ENCODE measurements at regions not wholly inside any gene's neighbourhood (a gene's known extent, or its start where the extent isn't known, plus 50 kb on each side); places are given as distances from the start of the nearest gene placed in this dataset.

- no peak for DNase-seq (ENCODE audit: low read depth)
- no peak overlapping the region for H3K4me3 ChIP-seq (ENCODE audit: low read depth, low read length)
- TF ChIP-seq, protein P1, sequence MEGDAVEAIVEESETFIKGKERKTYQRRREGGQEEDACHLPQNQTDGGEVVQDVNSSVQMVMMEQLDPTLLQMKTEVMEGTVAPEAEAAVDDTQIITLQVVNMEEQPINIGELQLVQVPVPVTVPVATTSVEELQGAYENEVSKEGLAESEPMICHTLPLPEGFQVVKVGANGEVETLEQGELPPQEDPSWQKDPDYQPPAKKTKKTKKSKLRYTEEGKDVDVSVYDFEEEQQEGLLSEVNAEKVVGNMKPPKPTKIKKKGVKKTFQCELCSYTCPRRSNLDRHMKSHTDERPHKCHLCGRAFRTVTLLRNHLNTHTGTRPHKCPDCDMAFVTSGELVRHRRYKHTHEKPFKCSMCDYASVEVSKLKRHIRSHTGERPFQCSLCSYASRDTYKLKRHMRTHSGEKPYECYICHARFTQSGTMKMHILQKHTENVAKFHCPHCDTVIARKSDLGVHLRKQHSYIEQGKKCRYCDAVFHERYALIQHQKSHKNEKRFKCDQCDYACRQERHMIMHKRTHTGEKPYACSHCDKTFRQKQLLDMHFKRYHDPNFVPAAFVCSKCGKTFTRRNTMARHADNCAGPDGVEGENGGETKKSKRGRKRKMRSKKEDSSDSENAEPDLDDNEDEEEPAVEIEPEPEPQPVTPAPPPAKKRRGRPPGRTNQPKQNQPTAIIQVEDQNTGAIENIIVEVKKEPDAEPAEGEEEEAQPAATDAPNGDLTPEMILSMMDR (IDR thresholded peaks at IDR 0.05; ENCODE audit: insufficient read depth, low read length), result no peak
Measured at GRCh38 chr11:29656597-29656996, 360.2 kb downstream of the KCNA4 start.

- H3K4me3 ChIP-seq (ENCODE audit: low read depth, low read length), result no peak overlapping the region
- no peak for DNase-seq (ENCODE audit: low read depth)
- TF ChIP-seq, protein P1 (IDR thresholded peaks at IDR 0.05; ENCODE audit: insufficient read depth, low read length), result no peak
Measured at GRCh38 chr11:29645373-29645772, 371.5 kb downstream of the KCNA4 start.

GRCh38 chr11:29641201-29641600 is 375.6 kb downstream of the KCNA4 start:
- TF ChIP-seq, protein P1 (IDR thresholded peaks at IDR 0.05; ENCODE audit: insufficient read depth, low read length), result no peak
- peak; percentile 3 for DNase-seq (ENCODE audit: low read depth)
- no peak overlapping the region for H3K4me3 ChIP-seq (ENCODE audit: low read depth, low read length)

GRCh38 chr11:29634744-29635143 is 382.1 kb downstream of the KCNA4 start:
- DNase-seq (ENCODE audit: low read depth), result no peak
- TF ChIP-seq, protein P1 (IDR thresholded peaks at IDR 0.05; ENCODE audit: insufficient read depth, low read length), result no peak
- H3K4me3 ChIP-seq (ENCODE audit: low read depth, low read length), result no peak overlapping the region

DNA sequence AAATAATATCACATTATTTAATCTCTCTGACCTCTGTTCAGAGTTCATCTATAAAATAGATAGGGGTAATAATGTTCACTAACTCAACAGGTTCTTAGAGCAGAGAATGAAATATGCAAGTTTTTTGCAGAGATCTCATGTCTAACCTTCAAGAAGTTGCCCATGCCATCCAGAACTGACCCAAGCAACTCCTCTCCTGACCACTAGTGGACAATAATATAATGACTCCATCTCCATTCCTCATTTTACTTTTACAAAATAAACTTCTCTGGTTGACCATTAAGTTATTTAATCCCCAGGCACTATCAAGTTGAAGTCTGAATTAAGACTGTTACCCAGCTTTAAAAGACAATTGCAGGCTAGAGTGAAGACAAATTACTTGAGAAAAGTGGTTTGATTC is 382.6 kb downstream of the KCNA4 start:
- no peak overlapping the region for H3K4me3 ChIP-seq (ENCODE audit: low read depth, low read length)
- DNase-seq (ENCODE audit: low read depth), result peak; percentile 4
- TF ChIP-seq, protein P1 (IDR thresholded peaks at IDR 0.05; ENCODE audit: insufficient read depth, low read length), result peak; percentile 27

GRCh38 chr11:29629286-29629685 is 387.5 kb downstream of the KCNA4 start:
- TF ChIP-seq, protein P1 (IDR thresholded peaks at IDR 0.05; ENCODE audit: insufficient read depth, low read length), result no peak
- H3K4me3 ChIP-seq (ENCODE audit: low read depth, low read length), result no peak overlapping the region
- DNase-seq (ENCODE audit: low read depth), result no peak

GRCh38 chr11:29628609-29629008 is 388.2 kb downstream of the KCNA4 start:
- TF ChIP-seq, protein P1 (IDR thresholded peaks at IDR 0.05; ENCODE audit: insufficient read depth, low read length), result no peak
- no peak for DNase-seq (ENCODE audit: low read depth)
- H3K4me3 ChIP-seq (ENCODE audit: low read depth, low read length), result no peak overlapping the region
